T47D (cell line): ENCODE measurements at regions not wholly inside any gene's neighbourhood (a gene's known extent, or its start where the extent isn't known, plus 50 kb on each side); places are given as distances from the start of the nearest gene placed in this dataset.

Source experiments
- DNase-seq, 2 experiments: peaks; one replicate each; pipeline versions ENCODE4 v3.0.0 to v3.0.0-alpha.2; 2011 to 2012; ENCODE audit warnings: low read depth in 1 of 2, low spot score in 1 of 2
- JUND ChIP-seq: IDR thresholded peaks from 2 replicates; pipeline ENCODE4 v1.6.1; 2012; ENCODE audit warnings: low read depth
- in situ Hi-C: cut with HindIII; loops from 2 replicates; pipeline ENCODE4 v1.10.0; 2016; ENCODE audit warnings: low sequenced_read_pairs, low pct_unique_long_range_greater_than_20kb

GRCh38 chr13:104106705-104107393 is 1040.6 kb upstream of the SLC10A2 start:
- in situ Hi-C loops = no loop called here
- DNase-seq = peak in 1 of 2 experiments; percentile 61
- peak; percentile 49; the same call in 1 of the 2 replicates for TF ChIP-seq JUND

DNA sequence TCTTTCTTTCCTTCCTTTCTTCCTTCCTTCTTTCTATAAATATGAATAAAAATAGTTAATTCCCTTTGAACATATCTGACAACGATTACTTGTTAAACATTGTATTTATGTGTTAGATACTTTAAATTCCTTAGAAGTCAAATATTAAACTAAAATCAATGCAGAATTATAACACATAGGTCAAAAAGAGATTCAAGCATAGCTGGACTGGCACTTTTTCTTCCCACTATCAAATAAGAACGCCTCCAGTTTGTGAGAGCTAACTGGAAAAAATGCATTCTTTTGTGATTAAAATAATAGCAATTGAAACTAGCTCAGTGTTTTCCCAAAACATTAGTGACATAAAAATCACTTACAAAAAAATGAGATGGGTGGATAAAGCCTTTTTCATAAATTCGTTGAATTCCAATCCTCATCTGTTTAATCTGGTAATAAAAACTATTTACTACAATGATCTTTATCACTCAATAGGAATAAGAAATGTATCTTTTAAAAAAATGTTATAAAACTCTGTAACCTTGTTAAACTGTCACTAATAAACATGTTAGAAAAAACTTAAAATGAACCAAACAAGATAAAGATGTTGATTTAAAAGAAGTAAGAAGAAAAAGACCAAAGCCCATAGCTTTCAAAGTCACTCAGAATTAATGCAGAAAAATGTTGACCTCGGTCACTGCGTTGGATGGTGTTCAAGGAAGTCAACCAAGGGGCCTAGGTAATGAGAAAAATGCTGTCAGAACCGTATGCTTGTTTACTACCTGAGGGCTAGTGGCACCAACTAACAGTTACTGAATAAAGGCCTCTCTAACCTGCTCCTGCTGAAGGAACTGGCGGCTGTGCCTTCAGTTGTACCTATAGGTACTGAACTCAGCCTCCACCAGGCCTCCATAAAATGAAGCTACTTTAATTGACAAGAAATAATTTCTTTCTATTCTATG is 1039.5 kb upstream of the SLC10A2 start:
- TF ChIP-seq JUND = no peak
- peak in 1 of 2 experiments; percentile 71 for DNase-seq
- in situ Hi-C loops = no loop called here

- DNase-seq = no peak
- in situ Hi-C loops = no loop called here
These were observed 1033.5 kb upstream of the SLC10A2 start for GRCh38 chr13:104099750-104100149.

DNA sequence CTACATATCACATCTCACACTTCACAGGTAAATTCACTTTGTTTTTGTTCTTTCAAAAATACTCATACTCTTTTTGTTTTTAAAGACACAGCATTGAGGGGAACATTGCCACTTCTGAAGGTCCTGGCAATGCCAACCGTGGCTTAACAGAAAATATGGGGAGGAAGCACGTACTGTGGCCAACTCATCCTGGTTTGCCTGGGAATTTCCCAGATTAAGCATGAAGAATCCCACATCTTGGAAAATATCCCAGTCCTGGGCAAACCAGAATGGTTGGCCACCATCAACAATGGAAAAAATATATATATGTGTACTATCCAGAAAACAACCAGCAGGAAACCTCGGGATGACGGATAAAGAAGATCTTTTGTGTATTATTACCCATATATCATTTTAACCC is 1032.2 kb upstream of the SLC10A2 start:
- DNase-seq = no peak
- in situ Hi-C loops = no loop called here

More at GRCh38 chr13:104099750-104100149, 1033.5 kb upstream of the SLC10A2 start:
- no peak for TF ChIP-seq JUND

DNA sequence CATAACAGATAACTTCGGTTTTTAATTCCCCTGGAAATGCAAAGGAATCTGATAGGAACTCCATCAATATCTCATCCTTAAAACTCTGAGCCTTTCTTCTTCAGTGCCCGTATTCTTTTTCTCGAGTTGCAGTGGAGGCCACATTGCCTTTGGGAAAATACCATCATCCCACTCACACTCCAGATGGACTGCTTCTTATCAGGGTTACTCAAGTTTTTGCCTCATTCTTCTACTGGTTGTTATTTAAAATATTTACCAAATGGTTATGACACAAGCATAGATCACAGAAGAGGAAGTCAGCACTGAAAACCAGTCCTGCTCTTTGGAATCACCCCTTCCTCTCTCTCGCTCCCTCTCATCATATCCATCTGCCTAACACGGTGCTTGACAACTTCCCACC is 1020.5 kb upstream of the SLC10A2 start:
- no peak for DNase-seq
- in situ Hi-C loops = no loop called here
- TF ChIP-seq JUND = no peak

More for the DNA sequence above, 1032.2 kb upstream of the SLC10A2 start:
- no peak for TF ChIP-seq JUND

GRCh38 chr13:104086210-104086609 is 1020.0 kb upstream of the SLC10A2 start:
- TF ChIP-seq JUND = no peak
- no peak for DNase-seq
- in situ Hi-C loops = no loop called here

- no peak for TF ChIP-seq JUND
- DNase-seq = no peak
- in situ Hi-C loops = no loop called here
These were observed 1019.4 kb upstream of the SLC10A2 start for GRCh38 chr13:104085611-104086010.

DNA sequence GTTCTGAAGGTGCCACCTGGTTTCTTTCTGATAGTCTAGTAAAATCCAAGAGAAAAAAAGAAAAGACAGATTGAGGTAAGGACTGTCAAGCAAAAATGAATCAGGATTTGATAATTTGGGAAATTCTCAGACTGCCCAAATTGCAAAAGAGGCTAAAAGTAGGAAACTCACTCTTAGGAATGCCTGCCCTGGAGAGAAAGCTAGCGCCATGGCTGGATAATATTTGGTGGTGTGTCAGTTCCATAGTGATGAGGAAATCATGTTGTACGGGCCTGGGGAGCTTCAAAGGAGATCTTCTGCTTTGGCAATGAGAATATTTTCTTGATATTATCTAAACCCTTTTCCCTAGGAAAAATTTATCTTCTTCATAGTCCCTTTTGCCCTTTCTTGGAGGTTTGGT is 1008.1 kb upstream of the SLC10A2 start:
- in situ Hi-C loops = no loop called here
- no peak for DNase-seq
- TF ChIP-seq JUND = no peak

GRCh38 chr13:104071806-104072205 is 1005.6 kb upstream of the SLC10A2 start:
- in situ Hi-C loops = no loop called here
- TF ChIP-seq JUND = no peak
- DNase-seq = no peak

GRCh38 chr13:104065328-104065727 is 999.1 kb upstream of the SLC10A2 start:
- no peak for TF ChIP-seq JUND
- in situ Hi-C loops = no loop called here
- DNase-seq = no peak

DNA sequence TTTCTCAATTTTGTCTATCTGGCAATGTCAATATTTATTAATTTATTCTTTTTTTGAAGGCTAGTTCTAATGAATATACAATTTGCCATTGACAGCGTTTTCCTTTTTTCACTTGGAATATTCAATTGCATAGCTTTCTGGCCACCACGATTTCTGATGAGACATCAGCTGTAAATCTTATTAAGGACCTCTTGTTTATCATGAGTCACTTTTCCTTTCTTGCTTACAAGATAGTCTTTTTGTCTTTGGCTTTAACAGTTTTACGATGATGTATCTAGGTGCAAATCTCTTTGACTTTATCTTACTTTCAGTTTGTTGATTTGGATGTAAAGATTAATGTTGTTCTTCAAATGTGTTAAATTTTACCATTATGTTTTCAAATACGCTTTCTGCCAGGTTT is 991.6 kb upstream of the SLC10A2 start:
- TF ChIP-seq JUND = no peak
- in situ Hi-C loops = no loop called here
- no peak for DNase-seq

DNA sequence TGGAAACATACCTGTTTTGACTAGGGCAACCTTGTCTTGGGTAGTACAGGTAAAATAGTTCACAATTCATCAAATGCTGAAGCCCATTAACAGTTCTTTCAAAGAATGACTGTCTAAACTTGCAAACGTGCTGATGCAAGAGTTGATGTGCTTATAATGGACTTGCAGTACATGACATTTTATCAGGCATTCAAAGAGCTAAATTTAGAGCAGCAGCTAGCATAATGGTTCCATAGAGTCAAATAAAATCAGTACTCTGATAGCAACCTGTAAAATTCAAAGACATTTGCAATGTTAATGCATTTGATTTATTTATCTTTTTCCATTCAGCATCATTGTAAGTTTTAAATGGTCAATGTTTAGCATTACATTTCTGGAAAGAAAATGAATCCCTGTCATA is 979.7 kb upstream of the SLC10A2 start:
- no peak for DNase-seq
- TF ChIP-seq JUND = no peak
- in situ Hi-C loops = no loop called here

DNA sequence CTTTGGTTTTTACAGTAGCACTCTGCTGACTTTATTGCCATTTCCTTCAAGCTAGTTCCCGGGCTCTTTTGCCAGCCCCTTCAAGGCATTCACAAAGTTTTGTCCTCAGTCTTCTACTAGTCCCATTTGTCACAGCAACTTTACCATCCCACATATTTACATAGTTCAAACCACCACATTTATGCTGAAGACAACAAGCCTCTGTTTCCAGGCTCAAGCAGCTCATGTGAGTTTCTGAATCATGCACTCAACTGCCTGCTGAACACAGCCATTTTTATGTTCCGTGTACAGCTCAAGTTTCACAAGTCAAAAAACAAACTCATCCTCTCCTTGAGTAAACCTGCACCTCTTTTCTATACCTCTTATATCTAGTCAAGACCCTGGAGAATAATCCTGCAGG is 977.0 kb upstream of the SLC10A2 start:
- in situ Hi-C loops = no loop called here
- TF ChIP-seq JUND = no peak
- peak in 1 of 2 experiments; percentile 3 for DNase-seq
